ENCODE measurements at regions not wholly inside any gene's neighbourhood (a gene's known extent, or its start where the extent isn't known, plus 50 kb on each side); places are given as distances from the start of the nearest gene placed in this dataset.

DNA sequence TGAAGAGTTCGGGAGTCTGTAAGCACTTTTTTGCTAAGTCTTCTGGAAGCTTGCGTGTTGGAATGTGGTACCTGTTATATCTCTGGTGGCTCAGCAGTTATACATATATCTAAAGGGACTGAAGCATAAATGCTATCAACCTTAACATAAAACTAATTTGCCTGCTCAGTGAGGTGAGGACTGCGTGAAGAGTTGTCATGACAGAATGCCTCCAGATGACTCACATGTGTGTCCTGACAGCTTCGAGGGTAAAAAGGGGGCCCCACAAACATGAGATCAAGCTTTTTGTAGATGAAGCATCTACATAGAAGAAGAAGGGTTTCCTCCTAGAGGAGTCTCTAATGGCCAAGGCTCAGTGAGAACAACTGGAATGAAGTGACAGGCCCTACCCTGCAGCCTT is 88.8 kb upstream of the C3orf80 start:
- no peak overlapping the region for H4K91ac ChIP-seq (ENCODE audit: insufficient read length, low read depth, low read length)
- no peaks in the 10 kb centered on the region for H4K20me1 ChIP-seq (ENCODE audit: control insufficient read depth, insufficient read depth, insufficient read length)
- no peaks in the 10 kb centered on the region for H3K36me3 Mint-ChIP-seq (ENCODE audit: insufficient read depth in 1 of 3, low read depth in 3 of 3)
- H4K8ac ChIP-seq (replicated peaks; ENCODE audit: insufficient read length, low read depth, low read length) = no peak overlapping the region
- H3K79me1 ChIP-seq (ENCODE audit: insufficient read depth, low read depth, low read length, poor library complexity, severe bottlenecking) = no peaks in the 10 kb centered on the region
- no peak overlapping the region for H3K23ac ChIP-seq (ENCODE audit: insufficient read length, low read depth, low read length)
- no peak overlapping the region for H3K4ac ChIP-seq (ENCODE audit: low read depth, low read length)
- H2BK12ac ChIP-seq (ENCODE audit: insufficient read length, low read depth, low read length) = no peak overlapping the region
- no peaks in the 10 kb centered on the region; a peak in 1 of 5 replicates for H3K9me3 Mint-ChIP-seq
- peaks cover 7% of the 10 kb centered on the region in 2 experiments for H3K4me1 Mint-ChIP-seq
- H3K18ac ChIP-seq (ENCODE audit: insufficient read length, low read depth, low read length) = no peak overlapping the region
- H3K9me3 ChIP-seq (ENCODE audit: control insufficient read depth, low read depth, low read length) = no peaks in the 10 kb centered on the region
- H3K27me3 Mint-ChIP-seq (ENCODE audit: low read depth) = no peaks in the 10 kb centered on the region
- no peak overlapping the region for H3K27ac ChIP-seq (ENCODE audit: insufficient read length, low read depth, low read length)
- no CpG with 5 or more reads among the region's 4 CpGs for WGBS (ENCODE audit: extremely low coverage, insufficient read length, low lambda C conversion rate)
- H2BK15ac ChIP-seq (ENCODE audit: low read depth, low read length) = no peak overlapping the region
- DNase-seq = no peak
- no peak overlapping the region for H3K27ac Mint-ChIP-seq
- H3K9ac ChIP-seq (ENCODE audit: extremely low read depth, insufficient read length, low read length) = no peak overlapping the region
- H3K4me3 Mint-ChIP-seq = no peak overlapping the region
- no peak overlapping the region for H3K56ac ChIP-seq (ENCODE audit: insufficient read length, low read depth, low read length)
- no peak overlapping the region for H3K4me2 ChIP-seq (ENCODE audit: insufficient read depth, insufficient read length, low read length)
- TF ChIP-seq, protein P1, sequence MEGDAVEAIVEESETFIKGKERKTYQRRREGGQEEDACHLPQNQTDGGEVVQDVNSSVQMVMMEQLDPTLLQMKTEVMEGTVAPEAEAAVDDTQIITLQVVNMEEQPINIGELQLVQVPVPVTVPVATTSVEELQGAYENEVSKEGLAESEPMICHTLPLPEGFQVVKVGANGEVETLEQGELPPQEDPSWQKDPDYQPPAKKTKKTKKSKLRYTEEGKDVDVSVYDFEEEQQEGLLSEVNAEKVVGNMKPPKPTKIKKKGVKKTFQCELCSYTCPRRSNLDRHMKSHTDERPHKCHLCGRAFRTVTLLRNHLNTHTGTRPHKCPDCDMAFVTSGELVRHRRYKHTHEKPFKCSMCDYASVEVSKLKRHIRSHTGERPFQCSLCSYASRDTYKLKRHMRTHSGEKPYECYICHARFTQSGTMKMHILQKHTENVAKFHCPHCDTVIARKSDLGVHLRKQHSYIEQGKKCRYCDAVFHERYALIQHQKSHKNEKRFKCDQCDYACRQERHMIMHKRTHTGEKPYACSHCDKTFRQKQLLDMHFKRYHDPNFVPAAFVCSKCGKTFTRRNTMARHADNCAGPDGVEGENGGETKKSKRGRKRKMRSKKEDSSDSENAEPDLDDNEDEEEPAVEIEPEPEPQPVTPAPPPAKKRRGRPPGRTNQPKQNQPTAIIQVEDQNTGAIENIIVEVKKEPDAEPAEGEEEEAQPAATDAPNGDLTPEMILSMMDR (conservative IDR thresholded peaks at IDR 0.05) = no peak
- H4K5ac ChIP-seq (ENCODE audit: insufficient read length, low read depth, low read length) = no peak overlapping the region
- H3K79me2 ChIP-seq (ENCODE audit: insufficient read depth, low read length) = no peaks in the 10 kb centered on the region
- H3K14ac ChIP-seq (ENCODE audit: insufficient read depth, low read length) = no peak overlapping the region
- H2BK5ac ChIP-seq (ENCODE audit: insufficient read length, low read length) = no peak overlapping the region
- no peak overlapping the region for H3T11ph ChIP-seq (ENCODE audit: low read length)
- no peaks in the 10 kb centered on the region for H3K23me2 ChIP-seq (ENCODE audit: insufficient read length, low read depth, low read length, poor library complexity, severe bottlenecking)
- no peak overlapping the region for H2AK5ac ChIP-seq (ENCODE audit: insufficient read length, low read length)
- no peak overlapping the region for H2BK20ac ChIP-seq (ENCODE audit: low read depth, low read length, poor library complexity, severe bottlenecking)
- no peak overlapping the region for H2AFZ ChIP-seq (ENCODE audit: low read length)
- H2BK120ac ChIP-seq (ENCODE audit: low read depth, low read length, poor library complexity, severe bottlenecking) = no peak overlapping the region
- H3K4me1 ChIP-seq (ENCODE audit: insufficient read depth, low read length) = no peaks in the 10 kb centered on the region
- no peaks in the 10 kb centered on the region for H3K27me3 ChIP-seq (ENCODE audit: insufficient read depth, low read length)
